ENCODE measurements at regions not wholly inside any gene's neighbourhood (a gene's known extent, or its start where the extent isn't known, plus 50 kb on each side); places are given as distances from the start of the nearest gene placed in this dataset.

DNA sequence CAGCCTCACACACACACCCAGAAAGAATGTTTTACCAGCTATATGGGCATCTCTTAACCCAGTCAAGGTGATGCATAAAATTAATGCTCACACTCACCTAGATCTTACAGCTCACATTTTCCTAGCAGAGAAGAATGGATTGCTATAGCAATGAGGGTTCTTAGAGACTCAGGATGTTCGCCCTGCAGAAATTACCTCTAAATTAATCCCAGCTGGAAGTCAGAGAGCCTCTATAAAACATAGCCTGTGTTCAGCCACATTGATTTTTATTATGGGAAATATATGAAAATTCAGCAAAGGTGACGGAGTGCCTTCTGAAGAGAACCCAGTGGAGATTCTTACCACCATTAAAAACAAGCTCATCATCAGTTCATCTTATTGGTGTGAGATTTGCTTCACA, 528.3 kb upstream of the ZFP42 start:
- TF ChIP-seq, protein P1, sequence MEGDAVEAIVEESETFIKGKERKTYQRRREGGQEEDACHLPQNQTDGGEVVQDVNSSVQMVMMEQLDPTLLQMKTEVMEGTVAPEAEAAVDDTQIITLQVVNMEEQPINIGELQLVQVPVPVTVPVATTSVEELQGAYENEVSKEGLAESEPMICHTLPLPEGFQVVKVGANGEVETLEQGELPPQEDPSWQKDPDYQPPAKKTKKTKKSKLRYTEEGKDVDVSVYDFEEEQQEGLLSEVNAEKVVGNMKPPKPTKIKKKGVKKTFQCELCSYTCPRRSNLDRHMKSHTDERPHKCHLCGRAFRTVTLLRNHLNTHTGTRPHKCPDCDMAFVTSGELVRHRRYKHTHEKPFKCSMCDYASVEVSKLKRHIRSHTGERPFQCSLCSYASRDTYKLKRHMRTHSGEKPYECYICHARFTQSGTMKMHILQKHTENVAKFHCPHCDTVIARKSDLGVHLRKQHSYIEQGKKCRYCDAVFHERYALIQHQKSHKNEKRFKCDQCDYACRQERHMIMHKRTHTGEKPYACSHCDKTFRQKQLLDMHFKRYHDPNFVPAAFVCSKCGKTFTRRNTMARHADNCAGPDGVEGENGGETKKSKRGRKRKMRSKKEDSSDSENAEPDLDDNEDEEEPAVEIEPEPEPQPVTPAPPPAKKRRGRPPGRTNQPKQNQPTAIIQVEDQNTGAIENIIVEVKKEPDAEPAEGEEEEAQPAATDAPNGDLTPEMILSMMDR (IDR thresholded peaks at IDR 0.05), result no peak
- no peaks in the 10 kb centered on the region for H3K36me3 ChIP-seq (replicated peaks in 1 of 2; ENCODE audit: control insufficient read depth in 1 of 2, insufficient read depth in 2 of 2, low read length in 2 of 2)
- peaks cover 0 to 8% (median 4%) of the 10 kb centered on the region in 7 donors for H3K9me3 Mint-ChIP-seq
- no peak overlapping the region for H3K27ac ChIP-seq (ENCODE audit: low read depth in 1 of 2, low read length in 2 of 2)
- H3K4me3 Mint-ChIP-seq, result no peak overlapping the region
- WGBS (ENCODE audit: insufficient coverage), result no CpG with 5 or more reads among the region's 2 CpGs
- H3K27ac Mint-ChIP-seq, result no peak overlapping the region
- intact Hi-C loops (cut with micrococcal nuclease), result no loop called here
- no peaks in the 10 kb centered on the region for H3K27me3 ChIP-seq (ENCODE audit: control insufficient read depth in 2 of 2, insufficient read depth in 2 of 2, low read length in 2 of 2)
- H3K4me1 ChIP-seq (ENCODE audit: control insufficient read depth in 1 of 2, insufficient read depth in 2 of 2, low read length in 2 of 2), result no peaks in the 10 kb centered on the region
- no peak overlapping the region for H3K9ac ChIP-seq (ENCODE audit: insufficient read depth, low read length, poor library complexity, severe bottlenecking)
- H3K27me3 Mint-ChIP-seq (ENCODE audit: low read depth in 3 of 3), result no peaks in the 10 kb centered on the region
- H3K4me3 ChIP-seq (replicated peaks in 1 of 3; ENCODE audit: low read depth in 2 of 3, low read length in 3 of 3), result no peak overlapping the region
- no peaks in the 10 kb centered on the region for H3K79me2 ChIP-seq (ENCODE audit: insufficient read depth, low read length)
- no peaks in the 10 kb centered on the region for H3K4me1 Mint-ChIP-seq
- no peak for DNase-seq
- H2AFZ ChIP-seq (ENCODE audit: insufficient read depth, low read depth, low read length, poor library complexity, severe bottlenecking), result no peak overlapping the region
- H3K9me3 ChIP-seq (replicated peaks in 1 of 2; ENCODE audit: control insufficient read depth in 1 of 2, insufficient read depth in 1 of 2, low read length in 2 of 2), result no peaks in the 10 kb centered on the region
- H3K36me3 Mint-ChIP-seq, result no peaks in the 10 kb centered on the region
- H3K4me2 ChIP-seq (replicated peaks; ENCODE audit: extremely low read depth, low read length, poor library complexity, severe bottlenecking), result no peak overlapping the region
- no peaks in the 10 kb centered on the region for H4K20me1 ChIP-seq (ENCODE audit: insufficient read depth, low read length)

DNA sequence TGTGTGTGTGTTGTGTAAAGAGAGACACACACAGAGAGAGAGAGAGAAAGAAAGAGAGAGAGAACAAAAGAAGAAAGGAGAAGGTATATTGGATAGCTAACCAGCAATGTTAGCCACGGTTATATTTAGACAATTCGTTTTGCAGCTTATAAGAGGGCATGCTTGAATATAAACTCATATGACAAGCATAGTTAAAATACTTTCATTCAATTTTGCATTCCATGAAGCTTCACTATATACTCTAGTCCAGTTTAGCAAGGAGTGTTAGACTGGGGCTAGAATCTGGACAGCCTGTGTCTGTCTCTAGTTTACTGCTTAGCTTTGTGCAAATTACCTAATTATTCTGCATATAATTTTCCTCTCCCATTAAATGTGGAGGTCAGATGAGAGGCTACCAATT, 525.9 kb upstream of the ZFP42 start:
- H3K4me1 ChIP-seq (ENCODE audit: control insufficient read depth in 1 of 2, insufficient read depth in 2 of 2, low read length in 2 of 2), result no peaks in the 10 kb centered on the region
- H3K9me3 ChIP-seq (replicated peaks in 1 of 2; ENCODE audit: control insufficient read depth in 1 of 2, insufficient read depth in 1 of 2, low read length in 2 of 2), result peaks cover 0 to 4% of the 10 kb centered on the region in 2 donors
- no peak for DNase-seq
- Mint-ChIP-seq H3K9me3 (peaks cover 0 to 7% (median 2%) of the 10 kb centered on the region in 7 donors), H3K27ac (no peak overlapping the region), H3K4me1 (no peaks in the 10 kb centered on the region), H3K4me3 (no peak overlapping the region), H3K36me3 (no peaks in the 10 kb centered on the region), H3K27me3 (ENCODE audit: low read depth in 3 of 3) (no peaks in the 10 kb centered on the region)
- no peaks in the 10 kb centered on the region for H3K36me3 ChIP-seq (replicated peaks in 1 of 2; ENCODE audit: control insufficient read depth in 1 of 2, insufficient read depth in 2 of 2, low read length in 2 of 2)
- TF ChIP-seq, protein P1 (IDR thresholded peaks at IDR 0.05), result no peak
- H3K9ac ChIP-seq (ENCODE audit: insufficient read depth, low read length, poor library complexity, severe bottlenecking), result no peak overlapping the region
- no peak overlapping the region for H3K27ac ChIP-seq (ENCODE audit: low read depth in 1 of 2, low read length in 2 of 2)
- H3K27me3 ChIP-seq (ENCODE audit: control insufficient read depth in 2 of 2, insufficient read depth in 2 of 2, low read length in 2 of 2), result no peaks in the 10 kb centered on the region
- H3K4me2 ChIP-seq (replicated peaks; ENCODE audit: extremely low read depth, low read length, poor library complexity, severe bottlenecking), result no peak overlapping the region
- no peak overlapping the region for H3K4me3 ChIP-seq (replicated peaks in 1 of 3; ENCODE audit: low read depth in 2 of 3, low read length in 3 of 3)
- WGBS (ENCODE audit: insufficient coverage), result no CpG with 5 or more reads among the region's 2 CpGs
- no peaks in the 10 kb centered on the region for H3K79me2 ChIP-seq (ENCODE audit: insufficient read depth, low read length)
- H2AFZ ChIP-seq (ENCODE audit: insufficient read depth, low read depth, low read length, poor library complexity, severe bottlenecking), result no peak overlapping the region
- no peaks in the 10 kb centered on the region for H4K20me1 ChIP-seq (ENCODE audit: insufficient read depth, low read length)
- intact Hi-C loops (cut with micrococcal nuclease), result no loop called here
